Ishikawa (cell line): ENCODE measurements at regions not wholly inside any gene's neighbourhood (a gene's known extent, or its start where the extent isn't known, plus 50 kb on each side); places are given as distances from the start of the nearest gene placed in this dataset.

Source experiments
- CEBPB ChIP-seq: IDR thresholded peaks from 2 replicates; pipeline ENCODE4 v1.6.1; 2012
- CREB1 ChIP-seq: IDR thresholded peaks from 2 replicates; pipeline ENCODE4 v1.6.1; 2012; ENCODE audit warnings: low read depth
- EGR1 ChIP-seq: IDR thresholded peaks from 2 replicates; pipeline ENCODE4 v1.6.1; 2012
- EP300 ChIP-seq: IDR thresholded peaks from 2 replicates; pipeline ENCODE4 v1.6.1; 2012; ENCODE audit warnings: borderline replicate concordance
- FOXM1 ChIP-seq: IDR thresholded peaks from 2 replicates; pipeline ENCODE4 v1.6.1; 2012; ENCODE audit warnings: low read depth, borderline replicate concordance
- NFIC ChIP-seq: IDR thresholded peaks from 2 replicates; pipeline ENCODE4 v1.6.1; 2012
- RAD21 ChIP-seq: IDR thresholded peaks from 2 replicates; pipeline ENCODE4 v1.6.1; 2012; ENCODE audit warnings: low read depth
- TAF1 ChIP-seq: IDR thresholded peaks from 2 replicates; pipeline ENCODE4 v1.6.1; 2012; ENCODE audit warnings: low read depth, mild to moderate bottlenecking
- TEAD4 ChIP-seq: IDR thresholded peaks from 2 replicates; pipeline ENCODE4 v1.6.1; 2012
- YY1 ChIP-seq: IDR thresholded peaks from 2 replicates; pipeline ENCODE4 v1.6.1; 2012; ENCODE audit warnings: low read depth
- ZBTB7A ChIP-seq: IDR thresholded peaks from 2 replicates; pipeline ENCODE4 v1.6.1; 2012; ENCODE audit warnings: low read depth
- TF ChIP-seq, protein P1 (sequence below): IDR thresholded peaks from 2 replicates; pipeline ENCODE4 v1.6.1; 2012; ENCODE audit warnings: low read depth, mild to moderate bottlenecking
- TF ChIP-seq, protein P2 (sequence below): IDR thresholded peaks from 2 replicates; pipeline ENCODE4 v1.6.1; 2012
- TF ChIP-seq, protein P3 (sequence below): IDR thresholded peaks from 2 replicates; pipeline ENCODE4 v1.6.1; 2012

DNA sequence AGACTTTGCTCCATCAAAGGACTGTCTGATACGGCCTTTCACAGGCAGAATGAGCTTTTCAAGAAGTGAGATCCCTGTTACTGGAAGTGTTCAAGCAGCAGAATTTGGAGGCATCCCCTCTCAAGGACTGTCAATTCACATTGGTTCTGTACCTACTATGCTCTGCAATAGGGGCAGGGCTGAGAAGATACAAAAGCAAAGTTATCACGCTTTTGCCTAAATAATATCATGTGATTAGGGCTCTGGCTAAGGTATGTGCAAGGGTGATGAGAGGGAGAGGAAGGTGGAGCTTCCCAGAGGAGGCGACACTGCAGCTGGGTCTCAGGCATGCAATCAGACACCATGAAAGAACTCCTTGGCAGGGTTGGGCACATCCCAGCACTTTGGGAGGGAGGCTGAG lies 80.2 kb upstream of the PIM1 start:
- TF ChIP-seq EP300 (no peak), RAD21 (no peak), TAF1 (no peak), CREB1 (no peak), ZBTB7A (no peak), TEAD4 (no peak), YY1 (no peak), EGR1 (no peak), CEBPB (no peak), FOXM1 (no peak), NFIC (no peak)
- TF ChIP-seq, protein P1, sequence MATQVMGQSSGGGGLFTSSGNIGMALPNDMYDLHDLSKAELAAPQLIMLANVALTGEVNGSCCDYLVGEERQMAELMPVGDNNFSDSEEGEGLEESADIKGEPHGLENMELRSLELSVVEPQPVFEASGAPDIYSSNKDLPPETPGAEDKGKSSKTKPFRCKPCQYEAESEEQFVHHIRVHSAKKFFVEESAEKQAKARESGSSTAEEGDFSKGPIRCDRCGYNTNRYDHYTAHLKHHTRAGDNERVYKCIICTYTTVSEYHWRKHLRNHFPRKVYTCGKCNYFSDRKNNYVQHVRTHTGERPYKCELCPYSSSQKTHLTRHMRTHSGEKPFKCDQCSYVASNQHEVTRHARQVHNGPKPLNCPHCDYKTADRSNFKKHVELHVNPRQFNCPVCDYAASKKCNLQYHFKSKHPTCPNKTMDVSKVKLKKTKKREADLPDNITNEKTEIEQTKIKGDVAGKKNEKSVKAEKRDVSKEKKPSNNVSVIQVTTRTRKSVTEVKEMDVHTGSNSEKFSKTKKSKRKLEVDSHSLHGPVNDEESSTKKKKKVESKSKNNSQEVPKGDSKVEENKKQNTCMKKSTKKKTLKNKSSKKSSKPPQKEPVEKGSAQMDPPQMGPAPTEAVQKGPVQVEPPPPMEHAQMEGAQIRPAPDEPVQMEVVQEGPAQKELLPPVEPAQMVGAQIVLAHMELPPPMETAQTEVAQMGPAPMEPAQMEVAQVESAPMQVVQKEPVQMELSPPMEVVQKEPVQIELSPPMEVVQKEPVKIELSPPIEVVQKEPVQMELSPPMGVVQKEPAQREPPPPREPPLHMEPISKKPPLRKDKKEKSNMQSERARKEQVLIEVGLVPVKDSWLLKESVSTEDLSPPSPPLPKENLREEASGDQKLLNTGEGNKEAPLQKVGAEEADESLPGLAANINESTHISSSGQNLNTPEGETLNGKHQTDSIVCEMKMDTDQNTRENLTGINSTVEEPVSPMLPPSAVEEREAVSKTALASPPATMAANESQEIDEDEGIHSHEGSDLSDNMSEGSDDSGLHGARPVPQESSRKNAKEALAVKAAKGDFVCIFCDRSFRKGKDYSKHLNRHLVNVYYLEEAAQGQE = no peak
- TF ChIP-seq, protein P2, sequence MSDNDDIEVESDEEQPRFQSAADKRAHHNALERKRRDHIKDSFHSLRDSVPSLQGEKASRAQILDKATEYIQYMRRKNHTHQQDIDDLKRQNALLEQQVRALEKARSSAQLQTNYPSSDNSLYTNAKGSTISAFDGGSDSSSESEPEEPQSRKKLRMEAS = no peak
- TF ChIP-seq, protein P3, sequence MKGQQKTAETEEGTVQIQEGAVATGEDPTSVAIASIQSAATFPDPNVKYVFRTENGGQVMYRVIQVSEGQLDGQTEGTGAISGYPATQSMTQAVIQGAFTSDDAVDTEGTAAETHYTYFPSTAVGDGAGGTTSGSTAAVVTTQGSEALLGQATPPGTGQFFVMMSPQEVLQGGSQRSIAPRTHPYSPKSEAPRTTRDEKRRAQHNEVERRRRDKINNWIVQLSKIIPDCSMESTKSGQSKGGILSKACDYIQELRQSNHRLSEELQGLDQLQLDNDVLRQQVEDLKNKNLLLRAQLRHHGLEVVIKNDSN = no peak
